RWPE2 (cell line): ENCODE measurements at regions not wholly inside any gene's neighbourhood (a gene's known extent, or its start where the extent isn't known, plus 50 kb on each side); places are given as distances from the start of the nearest gene placed in this dataset.

Experiments used
- ATAC-seq: fragments of 200-7000 bp; cut with Tn5 transposase; 3 replicates; pipeline ENCODE4 v1.9.1; 2021; ENCODE audit warnings: low read depth
- DNase-seq: peaks from one replicate; pipeline ENCODE4 v3.0.0-alpha.2; 2020; ENCODE audit warnings: low spot score
- H3K27ac ChIP-seq: fragments of 450-650 bp; 2 replicates; pipeline ENCODE4 v1.5.1; 2017; ENCODE audit warnings: mild to moderate bottlenecking; ENCODE audit not compliant: poor library complexity, severe bottlenecking
- H3K27me3 ChIP-seq: fragments of 250-450 bp; sonication (Bioruptor Pico); 2 replicates; pipeline ENCODE4 v1.5.1; 2021; ENCODE audit warnings: mild to moderate bottlenecking, moderate library complexity; ENCODE audit not compliant: insufficient read depth, poor library complexity, severe bottlenecking
- H3K36me3 ChIP-seq: fragments of 250-450 bp; sonication (Bioruptor Pico); 2 replicates; pipeline ENCODE4 v1.5.1; 2020; ENCODE audit warnings: low read depth, mild to moderate bottlenecking, moderate library complexity
- H3K4me1 ChIP-seq: fragments of 250-450 bp; sonication (Bioruptor Pico); 2 replicates; pipeline ENCODE4 v1.5.1; 2021; ENCODE audit warnings: mild to moderate bottlenecking, moderate library complexity; ENCODE audit not compliant: insufficient read depth, poor library complexity, severe bottlenecking
- H3K4me3 ChIP-seq: fragments of 250-450 bp; sonication (Bioruptor Pico); 2 replicates; pipeline ENCODE4 v1.5.1; 2021; ENCODE audit warnings: mild to moderate bottlenecking, moderate library complexity; ENCODE audit not compliant: severe bottlenecking
- H3K9me3 ChIP-seq: fragments of 250-450 bp; sonication (Bioruptor Pico); 2 replicates; pipeline ENCODE4 v1.5.1; 2021; ENCODE audit warnings: mild to moderate bottlenecking, moderate library complexity; ENCODE audit not compliant: severe bottlenecking
- CTCF ChIP-seq: fragments of 450-650 bp; IDR thresholded peaks from one replicate; pipeline ENCODE4 v1.5.1; 2017; ENCODE audit warnings: mild to moderate bottlenecking, moderate library complexity; ENCODE audit not compliant: poor library complexity, severe bottlenecking

GRCh38 chr13:74927823-74928222 lies 554.1 kb downstream of the TBC1D4 start:
- H3K9me3 ChIP-seq = no peaks in the 10 kb centered on the region
- no peaks in the 10 kb centered on the region for H3K27me3 ChIP-seq
- H3K27ac ChIP-seq = no peak overlapping the region
- ATAC-seq (no peak), DNase-seq (no peak)
- H3K36me3 ChIP-seq = no peaks in the 10 kb centered on the region
- H3K4me1 ChIP-seq = peaks cover 14% of the 10 kb centered on the region
- H3K4me3 ChIP-seq = no peak overlapping the region
- no peak for TF ChIP-seq CTCF

GRCh38 chr13:74922963-74923362 lies 559.0 kb downstream of the TBC1D4 start:
- H3K36me3 ChIP-seq = no peaks in the 10 kb centered on the region
- no peaks in the 10 kb centered on the region for H3K9me3 ChIP-seq
- DNase-seq = no peak
- TF ChIP-seq CTCF = no peak
- no peak for ATAC-seq
- no peaks in the 10 kb centered on the region for H3K4me1 ChIP-seq
- H3K4me3 ChIP-seq = no peak overlapping the region
- no peak overlapping the region for H3K27ac ChIP-seq
- no peaks in the 10 kb centered on the region for H3K27me3 ChIP-seq

GRCh38 chr13:74921326-74921725 lies 560.6 kb downstream of the TBC1D4 start:
- no peak for TF ChIP-seq CTCF
- H3K27ac ChIP-seq = no peak overlapping the region
- H3K4me1 ChIP-seq = no peaks in the 10 kb centered on the region
- no peak for DNase-seq
- ATAC-seq = no peak
- no peaks in the 10 kb centered on the region for H3K36me3 ChIP-seq
- no peaks in the 10 kb centered on the region for H3K27me3 ChIP-seq
- H3K4me3 ChIP-seq = no peak overlapping the region
- no peaks in the 10 kb centered on the region for H3K9me3 ChIP-seq

GRCh38 chr13:74920920-74921319 lies 561.0 kb downstream of the TBC1D4 start:
- no peaks in the 10 kb centered on the region for H3K4me1 ChIP-seq
- ATAC-seq (no peak), DNase-seq (no peak)
- no peaks in the 10 kb centered on the region for H3K36me3 ChIP-seq
- no peak for TF ChIP-seq CTCF
- H3K27me3 ChIP-seq = no peaks in the 10 kb centered on the region
- H3K9me3 ChIP-seq = no peaks in the 10 kb centered on the region
- H3K27ac ChIP-seq = no peak overlapping the region
- no peak overlapping the region for H3K4me3 ChIP-seq

- Histone ChIP-seq H3K4me1 (no peaks in the 10 kb centered on the region), H3K36me3 (no peaks in the 10 kb centered on the region), H3K27ac (no peak overlapping the region), H3K27me3 (no peaks in the 10 kb centered on the region), H3K4me3 (no peak overlapping the region), H3K9me3 (no peaks in the 10 kb centered on the region)
- DNase-seq = no peak
- ATAC-seq = no peak
- no peak for TF ChIP-seq CTCF
Observed at GRCh38 chr13:74920361-74920760, 561.6 kb downstream of the TBC1D4 start.
